Activated CD8-positive, alpha-beta memory T cell treated with anti-CD3 and anti-CD28 coated beads, Interleukin-2, amount 50 U/mL, for 1 hour (primary cell): ENCODE measurements at regions not wholly inside any gene's neighbourhood (a gene's known extent, or its start where the extent isn't known, plus 50 kb on each side); places are given as distances from the start of the nearest gene placed in this dataset.
"Not testable (repeated sequence)": the region's sequence is repeated elsewhere in the genome, so short reads cannot be mapped to it uniquely, and the experiment has no call there.

Source experiments
- DNase-seq: peaks from one replicate; pipeline ENCODE4 v3.0.0-alpha.2; 2020; ENCODE audit errors: extremely low read depth

- no peak for DNase-seq
Observed at GRCh38 chr5:87786471-87786870, 373.7 kb upstream of the CCNH start.

GRCh38 chr5:87785554-87786335 is 373.0 kb upstream of the CCNH start:
- no peak for DNase-seq

DNA sequence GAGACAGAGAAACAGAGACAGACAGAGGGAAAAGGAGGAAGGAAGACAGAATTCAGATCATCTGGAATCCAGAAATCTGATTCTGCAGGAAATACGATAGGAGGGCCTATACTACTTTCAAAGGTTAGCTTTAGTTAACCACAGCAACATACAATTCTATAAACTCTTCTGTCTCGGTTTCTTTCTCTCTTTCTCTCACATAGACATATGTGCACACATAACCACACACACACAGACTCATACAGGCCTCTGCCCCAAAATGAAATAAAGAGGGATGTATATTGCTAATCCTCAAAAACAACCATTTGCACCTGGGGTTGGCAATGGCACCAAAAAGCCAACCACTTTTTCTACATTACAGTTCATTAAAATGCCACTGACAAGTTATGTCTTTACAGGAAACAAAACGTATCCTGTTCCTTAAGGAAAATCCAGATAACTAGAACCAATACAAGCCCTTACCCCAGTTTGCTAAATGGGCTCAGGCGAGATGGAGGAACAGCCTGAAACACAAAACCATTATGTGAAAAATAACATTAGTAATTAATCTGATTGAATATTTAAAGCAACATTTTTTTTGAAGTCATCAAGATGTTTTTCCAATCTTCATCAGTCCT is 372.3 kb upstream of the CCNH start:
- no peak for DNase-seq

GRCh38 chr5:87784311-87784710 is 371.6 kb upstream of the CCNH start:
- DNase-seq = no peak

- DNase-seq = no peak
Observed at GRCh38 chr5:87782916-87783315, 370.2 kb upstream of the CCNH start.

GRCh38 chr5:87781976-87782375 is 369.2 kb upstream of the CCNH start:
- no peak for DNase-seq

- peak; percentile 46 for DNase-seq
Observed at GRCh38 chr5:87780831-87781760, 368.4 kb upstream of the CCNH start.

DNA sequence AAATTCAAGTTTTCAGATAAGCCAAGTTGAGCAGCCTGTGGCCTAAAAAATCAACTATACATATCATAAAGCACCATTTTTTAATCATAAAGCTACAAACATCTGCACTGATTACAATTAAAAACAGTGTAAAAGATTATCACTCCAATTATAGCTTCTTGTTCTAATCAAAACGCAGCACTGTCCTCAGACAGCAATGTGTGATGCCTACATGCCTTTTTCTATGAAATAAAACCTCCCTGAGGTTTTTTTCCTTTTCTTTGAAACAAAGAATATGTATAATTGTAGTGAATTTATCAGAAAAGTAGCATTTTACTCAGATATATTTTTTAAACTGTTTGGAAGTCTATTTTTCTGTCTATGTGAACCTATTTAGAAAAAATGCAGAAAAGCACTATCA is 366.1 kb upstream of the CCNH start:
- DNase-seq = no peak

DNA sequence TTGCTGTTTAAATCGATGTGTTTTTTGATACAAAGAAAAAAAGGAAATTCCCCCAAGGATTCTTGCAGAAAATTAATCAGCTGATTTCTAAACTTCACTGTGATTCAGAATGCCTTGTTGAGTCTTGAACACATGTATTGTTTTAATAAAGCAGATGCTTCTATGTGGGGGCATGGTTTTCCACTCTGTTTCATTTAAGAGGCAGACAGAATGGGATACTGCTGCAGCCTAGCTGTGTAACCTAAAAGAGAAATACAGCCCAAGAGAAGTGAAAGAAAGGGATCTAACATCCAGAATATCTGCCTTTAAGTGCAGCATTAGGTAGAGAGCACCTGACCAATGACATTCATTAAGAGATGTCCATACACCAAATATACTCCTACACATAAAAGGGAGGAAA is 365.1 kb upstream of the CCNH start:
- DNase-seq = no peak

DNA sequence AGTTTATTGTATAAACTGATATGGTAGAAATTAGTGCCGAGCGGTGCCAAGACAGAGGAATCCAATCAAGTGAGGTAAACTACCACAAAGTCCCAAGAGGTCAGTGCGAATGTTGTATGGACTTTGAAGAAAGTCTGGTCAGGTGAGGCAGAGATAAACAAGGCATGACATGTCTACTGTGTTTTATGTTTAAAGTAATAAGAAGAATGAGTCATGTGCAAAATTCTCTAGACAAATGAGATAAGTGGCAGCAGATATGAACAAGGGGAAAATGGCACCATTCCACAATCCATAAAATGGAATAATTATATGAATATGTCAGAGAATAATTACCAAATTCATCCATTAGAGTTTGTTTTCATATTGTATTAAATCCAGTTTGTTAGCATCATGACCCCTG is 364.1 kb upstream of the CCNH start:
- no peak for DNase-seq

GRCh38 chr5:87776302-87776701 is 363.6 kb upstream of the CCNH start:
- not testable (repeated sequence) for DNase-seq

GRCh38 chr5:87775228-87775627 is 362.5 kb upstream of the CCNH start:
- DNase-seq = no peak

- no peak for DNase-seq
Observed at GRCh38 chr5:87774804-87775203, 362.1 kb upstream of the CCNH start.

DNA sequence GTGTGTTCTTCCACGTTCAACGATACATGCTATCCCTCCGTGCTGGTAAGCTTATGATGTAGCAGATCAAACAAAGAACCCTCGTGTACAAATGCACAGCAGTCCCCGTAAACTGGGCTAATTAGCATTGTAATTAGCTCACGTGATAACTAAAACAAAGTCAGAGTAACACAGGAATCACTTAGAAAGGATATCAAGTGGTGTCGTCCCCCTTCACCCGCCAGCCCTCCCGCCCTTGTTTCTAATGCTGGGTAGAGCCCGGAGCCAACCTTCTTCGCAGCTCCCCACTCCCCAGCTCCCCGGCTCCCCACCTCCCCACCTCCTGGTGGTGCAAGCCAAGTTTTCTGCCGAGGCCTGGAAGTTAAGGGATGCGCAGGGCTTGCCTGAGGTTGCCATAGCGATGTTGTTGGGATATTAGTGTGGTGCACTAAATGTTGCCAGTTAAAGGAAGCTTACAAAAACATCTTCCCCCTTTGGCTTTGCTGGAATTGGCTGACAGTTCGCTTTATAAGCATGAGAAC is 357.9 kb upstream of the CCNH start:
- DNase-seq = no peak

GRCh38 chr5:87770016-87770570 is 357.4 kb upstream of the CCNH start:
- DNase-seq = no peak

- DNase-seq = no peak
Observed at GRCh38 chr5:87769157-87769556, 356.4 kb upstream of the CCNH start.

DNA sequence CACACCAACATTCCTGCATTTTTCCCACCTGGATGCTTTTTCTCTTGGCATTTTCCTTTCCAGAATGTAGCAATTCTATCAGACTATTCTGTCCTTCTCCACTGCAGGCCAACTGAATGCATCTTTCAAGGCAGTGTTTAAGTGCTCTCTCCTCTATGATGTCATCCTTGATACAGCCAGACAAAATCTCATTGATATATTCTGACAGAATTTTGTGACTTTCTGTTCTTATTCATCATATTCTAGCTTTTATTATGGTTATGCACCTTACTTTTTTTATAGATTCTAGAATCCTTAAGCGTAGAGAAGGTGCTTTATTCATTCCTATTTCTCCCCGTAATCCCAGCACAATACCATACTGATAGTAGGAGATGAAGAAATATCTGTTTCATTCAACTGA is 355.5 kb upstream of the CCNH start:
- no peak for DNase-seq

- no peak for DNase-seq
Observed at GRCh38 chr5:87765009-87765408, 352.3 kb upstream of the CCNH start.

GRCh38 chr5:87762631-87763030 is 349.9 kb upstream of the CCNH start:
- no peak for DNase-seq

DNA sequence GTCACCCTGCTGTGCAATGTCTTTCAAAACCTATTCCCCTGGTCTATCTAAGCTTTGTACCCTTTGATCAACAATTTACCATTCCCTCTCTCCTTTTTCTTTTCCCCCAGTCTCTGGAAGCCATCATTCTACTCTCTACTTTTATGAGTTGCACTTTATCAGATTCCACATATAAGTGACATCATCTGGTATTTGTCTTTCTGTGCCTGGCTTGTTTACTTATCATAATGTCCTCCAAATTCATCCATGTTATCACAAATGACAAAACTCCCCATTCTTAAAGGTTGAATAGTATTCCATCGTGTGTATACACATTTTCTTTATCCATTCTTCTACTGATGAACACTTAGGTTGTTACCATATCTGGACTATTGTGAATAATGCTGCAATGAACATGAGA is 344.2 kb upstream of the CCNH start:
- no peak for DNase-seq

GRCh38 chr5:87755360-87755759 is 342.6 kb upstream of the CCNH start:
- no peak for DNase-seq
